ENCODE measurements at regions not wholly inside any gene's neighbourhood (a gene's known extent, or its start where the extent isn't known, plus 50 kb on each side); places are given as distances from the start of the nearest gene placed in this dataset.

DNA sequence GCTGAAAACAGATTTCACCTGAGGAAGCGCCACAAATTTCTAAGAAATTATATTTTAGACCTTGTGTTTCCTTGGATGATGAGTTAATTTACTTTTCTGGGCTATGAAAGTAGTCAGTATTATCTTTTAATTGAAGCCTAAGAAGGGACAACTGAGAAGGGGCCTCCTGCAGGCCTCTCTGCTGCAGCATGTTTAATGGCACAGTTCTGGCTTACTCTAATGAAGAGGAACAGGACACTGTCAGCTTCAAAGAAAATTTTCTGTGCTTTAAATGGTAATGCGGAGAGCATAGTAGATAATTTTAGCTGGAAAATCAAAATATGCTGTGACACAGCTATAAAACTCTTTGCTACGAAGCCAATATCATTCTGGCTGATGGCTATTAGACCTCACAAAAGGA, 167.4 kb downstream of the HDGFL1 start:
- Histone ChIP-seq H3K79me2 (ENCODE audit: insufficient read depth, low read length) (no peaks in the 10 kb centered on the region), H3K27ac (ENCODE audit: low read depth, low read length) (no peak overlapping the region), H3K9me2 (ENCODE audit: insufficient read depth) (no peaks in the 10 kb centered on the region), H2AFZ (ENCODE audit: low read depth, low read length, poor library complexity, severe bottlenecking) (no peak overlapping the region), H3K36me3 (ENCODE audit: control insufficient read depth in 1 of 2, insufficient read depth in 2 of 2, low read length in 2 of 2) (no peaks in the 10 kb centered on the region), H4K20me1 (ENCODE audit: insufficient read depth) (no peaks in the 10 kb centered on the region), H3K9ac (ENCODE audit: low read length) (no peak overlapping the region), H3K4me1 (ENCODE audit: control insufficient read depth in 1 of 2, insufficient read depth in 2 of 2, low read length in 2 of 2) (no peaks in the 10 kb centered on the region), H3K4me3 (replicated peaks in 1 of 2; ENCODE audit: low read depth in 1 of 2, low read length in 2 of 2) (no peak overlapping the region), H3K9me3 (ENCODE audit: control insufficient read depth in 1 of 2, insufficient read depth in 1 of 2, low read depth in 1 of 2, low read length in 2 of 2) (peaks cover 0 to 5% of the 10 kb centered on the region in 2 experiments; a peak in 1 of 4 replicates), H3K27me3 (ENCODE audit: insufficient read depth, low read length) (no peaks in the 10 kb centered on the region), H3K4me2 (ENCODE audit: low read length) (no peak overlapping the region)
- ChIA-PET POLR2A (no interaction called here), CTCF (interaction anchor here (1.0 to 1.2 kb wide), 2 partner anchors 9 to 1148 kb away, joined by 4 read pairs; no protein-coding TSS in a partner anchor), RAD21 (ENCODE audit: low non-redundant PET in 1 of 2, low total read pairs in 2 of 2, uncharacterized antibody in 2 of 2, unreplicated experiment in 2 of 2) (no interaction called here)
- intact Hi-C loops (cut with micrococcal nuclease), result no loop called here
- no TSS peak for BruUV-seq (replicated peaks)
- DNase-seq (ENCODE audit: low read depth, low spot score) (no peak), ATAC-seq (no peak)
- TF ChIP-seq TCF7L2 (IDR thresholded peaks at IDR 0.05; ENCODE audit: borderline replicate concordance, extremely low read depth, insufficient read depth, insufficient read length) (no peak), ELF1 (IDR thresholded peaks at IDR 0.05; ENCODE audit: borderline replicate concordance, low read depth) (no peak), SRF (IDR thresholded peaks at IDR 0.05; ENCODE audit: low read depth) (no peak), POLR2AphosphoS5 (IDR thresholded peaks at IDR 0.05; ENCODE audit: low read depth, low read length) (no peak), EZH2phosphoT487 (IDR thresholded peaks at IDR 0.05; ENCODE audit: borderline replicate concordance) (no peak), FOSL1 (IDR thresholded peaks at IDR 0.05; ENCODE audit: low read depth) (no peak), EGR1 (IDR thresholded peaks at IDR 0.05; ENCODE audit: low read depth) (no peak), ZNF274 (IDR thresholded peaks at IDR 0.05; ENCODE audit: low read depth, low read length) (no peak), SIN3A (IDR thresholded peaks at IDR 0.05; ENCODE audit: low read depth) (no peak), EZH2 (IDR thresholded peaks at IDR 0.05) (no peak), POLR2A (IDR thresholded peaks at IDR 0.05; ENCODE audit: borderline replicate concordance, extremely low read depth, insufficient read depth, insufficient read length) (no peak), RAD21 (IDR thresholded peaks at IDR 0.05; ENCODE audit: low read depth) (no peak)
- TF ChIP-seq, protein P1, sequence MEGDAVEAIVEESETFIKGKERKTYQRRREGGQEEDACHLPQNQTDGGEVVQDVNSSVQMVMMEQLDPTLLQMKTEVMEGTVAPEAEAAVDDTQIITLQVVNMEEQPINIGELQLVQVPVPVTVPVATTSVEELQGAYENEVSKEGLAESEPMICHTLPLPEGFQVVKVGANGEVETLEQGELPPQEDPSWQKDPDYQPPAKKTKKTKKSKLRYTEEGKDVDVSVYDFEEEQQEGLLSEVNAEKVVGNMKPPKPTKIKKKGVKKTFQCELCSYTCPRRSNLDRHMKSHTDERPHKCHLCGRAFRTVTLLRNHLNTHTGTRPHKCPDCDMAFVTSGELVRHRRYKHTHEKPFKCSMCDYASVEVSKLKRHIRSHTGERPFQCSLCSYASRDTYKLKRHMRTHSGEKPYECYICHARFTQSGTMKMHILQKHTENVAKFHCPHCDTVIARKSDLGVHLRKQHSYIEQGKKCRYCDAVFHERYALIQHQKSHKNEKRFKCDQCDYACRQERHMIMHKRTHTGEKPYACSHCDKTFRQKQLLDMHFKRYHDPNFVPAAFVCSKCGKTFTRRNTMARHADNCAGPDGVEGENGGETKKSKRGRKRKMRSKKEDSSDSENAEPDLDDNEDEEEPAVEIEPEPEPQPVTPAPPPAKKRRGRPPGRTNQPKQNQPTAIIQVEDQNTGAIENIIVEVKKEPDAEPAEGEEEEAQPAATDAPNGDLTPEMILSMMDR (IDR thresholded peaks at IDR 0.05 in 2 of 3, conservative IDR thresholded peaks at IDR 0.05 in 1 of 3; ENCODE audit: borderline replicate concordance in 1 of 3, insufficient read depth in 1 of 3, low read depth in 2 of 3, low read length in 2 of 3), result no peak
- TF ChIP-seq, protein P2, sequence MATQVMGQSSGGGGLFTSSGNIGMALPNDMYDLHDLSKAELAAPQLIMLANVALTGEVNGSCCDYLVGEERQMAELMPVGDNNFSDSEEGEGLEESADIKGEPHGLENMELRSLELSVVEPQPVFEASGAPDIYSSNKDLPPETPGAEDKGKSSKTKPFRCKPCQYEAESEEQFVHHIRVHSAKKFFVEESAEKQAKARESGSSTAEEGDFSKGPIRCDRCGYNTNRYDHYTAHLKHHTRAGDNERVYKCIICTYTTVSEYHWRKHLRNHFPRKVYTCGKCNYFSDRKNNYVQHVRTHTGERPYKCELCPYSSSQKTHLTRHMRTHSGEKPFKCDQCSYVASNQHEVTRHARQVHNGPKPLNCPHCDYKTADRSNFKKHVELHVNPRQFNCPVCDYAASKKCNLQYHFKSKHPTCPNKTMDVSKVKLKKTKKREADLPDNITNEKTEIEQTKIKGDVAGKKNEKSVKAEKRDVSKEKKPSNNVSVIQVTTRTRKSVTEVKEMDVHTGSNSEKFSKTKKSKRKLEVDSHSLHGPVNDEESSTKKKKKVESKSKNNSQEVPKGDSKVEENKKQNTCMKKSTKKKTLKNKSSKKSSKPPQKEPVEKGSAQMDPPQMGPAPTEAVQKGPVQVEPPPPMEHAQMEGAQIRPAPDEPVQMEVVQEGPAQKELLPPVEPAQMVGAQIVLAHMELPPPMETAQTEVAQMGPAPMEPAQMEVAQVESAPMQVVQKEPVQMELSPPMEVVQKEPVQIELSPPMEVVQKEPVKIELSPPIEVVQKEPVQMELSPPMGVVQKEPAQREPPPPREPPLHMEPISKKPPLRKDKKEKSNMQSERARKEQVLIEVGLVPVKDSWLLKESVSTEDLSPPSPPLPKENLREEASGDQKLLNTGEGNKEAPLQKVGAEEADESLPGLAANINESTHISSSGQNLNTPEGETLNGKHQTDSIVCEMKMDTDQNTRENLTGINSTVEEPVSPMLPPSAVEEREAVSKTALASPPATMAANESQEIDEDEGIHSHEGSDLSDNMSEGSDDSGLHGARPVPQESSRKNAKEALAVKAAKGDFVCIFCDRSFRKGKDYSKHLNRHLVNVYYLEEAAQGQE (IDR thresholded peaks at IDR 0.05; ENCODE audit: low read depth), result no peak
